SK-N-MC (cell line): ENCODE measurements at regions not wholly inside any gene's neighbourhood (a gene's known extent, or its start where the extent isn't known, plus 50 kb on each side); places are given as distances from the start of the nearest gene placed in this dataset.

Experiments used
- EZH2 ChIP-seq: fragments of 200-600 bp; sonication (generic); IDR thresholded peaks from one replicate; pipeline ENCODE4 v1.6.1; 2017; ENCODE audit warnings: antibody characterized with exemption
- POLR2AphosphoS5 ChIP-seq: IDR thresholded peaks from 2 replicates; pipeline ENCODE4 v1.6.1; 2012; ENCODE audit warnings: mild to moderate bottlenecking, low read depth, low read length, borderline replicate concordance

- TF ChIP-seq EZH2 (no peak), POLR2AphosphoS5 (no peak)
These were observed 110.3 kb upstream of the TARS1 start for GRCh38 chr5:33330426-33330825.
